ENCODE measurements at regions not wholly inside any gene's neighbourhood (a gene's known extent, or its start where the extent isn't known, plus 50 kb on each side); places are given as distances from the start of the nearest gene placed in this dataset.

DNA sequence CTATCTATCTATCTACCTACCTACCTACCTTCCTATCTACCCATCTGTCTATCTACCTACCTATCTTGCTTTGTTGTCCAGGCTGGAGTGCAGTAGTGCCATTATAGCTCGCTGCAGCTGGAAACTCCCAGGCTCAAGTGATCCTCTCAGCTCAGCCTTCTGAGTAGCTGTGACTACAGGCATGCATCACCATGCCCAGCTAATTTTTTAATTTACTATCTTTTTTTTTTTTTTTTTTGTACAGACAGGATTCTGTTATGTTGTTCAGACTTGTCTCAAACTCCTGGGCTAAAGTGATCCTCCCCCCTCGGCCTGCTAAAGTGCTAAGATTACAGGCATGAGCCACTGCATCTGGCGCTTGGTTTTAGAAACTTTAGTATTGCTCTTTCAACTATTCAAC, 762.4 kb downstream of the SLC6A15 start:
- TF ChIP-seq, protein P1, sequence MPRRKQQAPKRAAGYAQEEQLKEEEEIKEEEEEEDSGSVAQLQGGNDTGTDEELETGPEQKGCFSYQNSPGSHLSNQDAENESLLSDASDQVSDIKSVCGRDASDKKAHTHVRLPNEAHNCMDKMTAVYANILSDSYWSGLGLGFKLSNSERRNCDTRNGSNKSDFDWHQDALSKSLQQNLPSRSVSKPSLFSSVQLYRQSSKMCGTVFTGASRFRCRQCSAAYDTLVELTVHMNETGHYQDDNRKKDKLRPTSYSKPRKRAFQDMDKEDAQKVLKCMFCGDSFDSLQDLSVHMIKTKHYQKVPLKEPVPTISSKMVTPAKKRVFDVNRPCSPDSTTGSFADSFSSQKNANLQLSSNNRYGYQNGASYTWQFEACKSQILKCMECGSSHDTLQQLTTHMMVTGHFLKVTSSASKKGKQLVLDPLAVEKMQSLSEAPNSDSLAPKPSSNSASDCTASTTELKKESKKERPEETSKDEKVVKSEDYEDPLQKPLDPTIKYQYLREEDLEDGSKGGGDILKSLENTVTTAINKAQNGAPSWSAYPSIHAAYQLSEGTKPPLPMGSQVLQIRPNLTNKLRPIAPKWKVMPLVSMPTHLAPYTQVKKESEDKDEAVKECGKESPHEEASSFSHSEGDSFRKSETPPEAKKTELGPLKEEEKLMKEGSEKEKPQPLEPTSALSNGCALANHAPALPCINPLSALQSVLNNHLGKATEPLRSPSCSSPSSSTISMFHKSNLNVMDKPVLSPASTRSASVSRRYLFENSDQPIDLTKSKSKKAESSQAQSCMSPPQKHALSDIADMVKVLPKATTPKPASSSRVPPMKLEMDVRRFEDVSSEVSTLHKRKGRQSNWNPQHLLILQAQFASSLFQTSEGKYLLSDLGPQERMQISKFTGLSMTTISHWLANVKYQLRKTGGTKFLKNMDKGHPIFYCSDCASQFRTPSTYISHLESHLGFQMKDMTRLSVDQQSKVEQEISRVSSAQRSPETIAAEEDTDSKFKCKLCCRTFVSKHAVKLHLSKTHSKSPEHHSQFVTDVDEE (CRISPR knock-in tag; IDR thresholded peaks at IDR 0.05), result no peak
- TF ChIP-seq ZFP3 (CRISPR knock-in tag; IDR thresholded peaks at IDR 0.05) (no peak), GLIS3 (CRISPR knock-in tag; IDR thresholded peaks at IDR 0.05) (no peak), ISL1 (CRISPR knock-in tag; IDR thresholded peaks at IDR 0.05) (no peak), ARNTL (CRISPR knock-in tag; IDR thresholded peaks at IDR 0.05; ENCODE audit: borderline replicate concordance, low read depth) (no peak), ESRRG (CRISPR knock-in tag; IDR thresholded peaks at IDR 0.05) (no peak), ZNF70 (CRISPR knock-in tag; IDR thresholded peaks at IDR 0.05) (no peak), RARB (CRISPR knock-in tag; IDR thresholded peaks at IDR 0.05) (no peak), SNAI2 (CRISPR knock-in tag; IDR thresholded peaks at IDR 0.05) (no peak), ZC3H10 (CRISPR knock-in tag; IDR thresholded peaks at IDR 0.05) (no peak)
- TF ChIP-seq, protein P2, sequence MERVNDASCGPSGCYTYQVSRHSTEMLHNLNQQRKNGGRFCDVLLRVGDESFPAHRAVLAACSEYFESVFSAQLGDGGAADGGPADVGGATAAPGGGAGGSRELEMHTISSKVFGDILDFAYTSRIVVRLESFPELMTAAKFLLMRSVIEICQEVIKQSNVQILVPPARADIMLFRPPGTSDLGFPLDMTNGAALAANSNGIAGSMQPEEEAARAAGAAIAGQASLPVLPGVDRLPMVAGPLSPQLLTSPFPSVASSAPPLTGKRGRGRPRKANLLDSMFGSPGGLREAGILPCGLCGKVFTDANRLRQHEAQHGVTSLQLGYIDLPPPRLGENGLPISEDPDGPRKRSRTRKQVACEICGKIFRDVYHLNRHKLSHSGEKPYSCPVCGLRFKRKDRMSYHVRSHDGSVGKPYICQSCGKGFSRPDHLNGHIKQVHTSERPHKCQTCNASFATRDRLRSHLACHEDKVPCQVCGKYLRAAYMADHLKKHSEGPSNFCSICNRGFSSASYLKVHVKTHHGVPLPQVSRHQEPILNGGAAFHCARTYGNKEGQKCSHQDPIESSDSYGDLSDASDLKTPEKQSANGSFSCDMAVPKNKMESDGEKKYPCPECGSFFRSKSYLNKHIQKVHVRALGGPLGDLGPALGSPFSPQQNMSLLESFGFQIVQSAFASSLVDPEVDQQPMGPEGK (CRISPR knock-in tag; IDR thresholded peaks at IDR 0.05; ENCODE audit: borderline replicate concordance), result no peak
- TF ChIP-seq, protein P3, sequence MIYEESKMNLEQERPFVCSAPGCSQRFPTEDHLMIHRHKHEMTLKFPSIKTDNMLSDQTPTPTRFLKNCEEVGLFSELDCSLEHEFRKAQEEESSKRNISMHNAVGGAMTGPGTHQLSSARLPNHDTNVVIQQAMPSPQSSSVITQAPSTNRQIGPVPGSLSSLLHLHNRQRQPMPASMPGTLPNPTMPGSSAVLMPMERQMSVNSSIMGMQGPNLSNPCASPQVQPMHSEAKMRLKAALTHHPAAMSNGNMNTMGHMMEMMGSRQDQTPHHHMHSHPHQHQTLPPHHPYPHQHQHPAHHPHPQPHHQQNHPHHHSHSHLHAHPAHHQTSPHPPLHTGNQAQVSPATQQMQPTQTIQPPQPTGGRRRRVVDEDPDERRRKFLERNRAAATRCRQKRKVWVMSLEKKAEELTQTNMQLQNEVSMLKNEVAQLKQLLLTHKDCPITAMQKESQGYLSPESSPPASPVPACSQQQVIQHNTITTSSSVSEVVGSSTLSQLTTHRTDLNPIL (CRISPR knock-in tag; IDR thresholded peaks at IDR 0.05; ENCODE audit: low read depth), result no peak

Measured in SK-N-SH treated with all-trans-retinoic acid at 6 μM for 48 hours (cell line).